ENCODE measurements at regions not wholly inside any gene's neighbourhood (a gene's known extent, or its start where the extent isn't known, plus 50 kb on each side); places are given as distances from the start of the nearest gene placed in this dataset.
"Not testable (repeated sequence)": the region's sequence is repeated elsewhere in the genome, so short reads cannot be mapped to it uniquely, and the experiment has no call there.

DNA sequence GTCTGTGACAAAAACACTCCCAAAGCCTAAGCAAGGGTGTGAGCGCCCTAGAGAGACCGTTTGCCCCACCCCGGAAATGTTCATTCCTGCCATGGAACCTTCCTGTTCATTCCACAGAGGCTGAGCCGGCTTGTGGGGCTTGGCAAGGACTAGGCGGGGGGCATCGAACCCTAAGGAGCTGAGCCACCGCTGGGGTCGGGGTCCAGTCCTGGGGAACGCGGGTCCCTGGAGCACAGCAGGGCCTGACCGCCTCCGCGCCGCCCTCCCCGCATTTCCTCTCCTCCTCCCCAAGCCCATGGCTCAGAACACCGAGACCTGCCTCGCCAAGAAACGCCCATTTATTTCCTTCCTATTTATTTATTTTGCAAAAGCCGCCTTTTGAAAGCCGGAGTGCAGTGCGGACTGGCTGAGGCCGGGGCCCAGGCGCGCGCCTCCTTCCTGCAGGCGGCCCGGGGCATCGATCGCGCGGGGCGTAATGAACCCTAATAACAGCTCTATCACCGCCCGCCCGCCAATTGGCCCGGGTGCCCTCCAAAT lies 228.9 kb upstream of the IRX4 start:
- DNase-seq: no peak

DNA sequence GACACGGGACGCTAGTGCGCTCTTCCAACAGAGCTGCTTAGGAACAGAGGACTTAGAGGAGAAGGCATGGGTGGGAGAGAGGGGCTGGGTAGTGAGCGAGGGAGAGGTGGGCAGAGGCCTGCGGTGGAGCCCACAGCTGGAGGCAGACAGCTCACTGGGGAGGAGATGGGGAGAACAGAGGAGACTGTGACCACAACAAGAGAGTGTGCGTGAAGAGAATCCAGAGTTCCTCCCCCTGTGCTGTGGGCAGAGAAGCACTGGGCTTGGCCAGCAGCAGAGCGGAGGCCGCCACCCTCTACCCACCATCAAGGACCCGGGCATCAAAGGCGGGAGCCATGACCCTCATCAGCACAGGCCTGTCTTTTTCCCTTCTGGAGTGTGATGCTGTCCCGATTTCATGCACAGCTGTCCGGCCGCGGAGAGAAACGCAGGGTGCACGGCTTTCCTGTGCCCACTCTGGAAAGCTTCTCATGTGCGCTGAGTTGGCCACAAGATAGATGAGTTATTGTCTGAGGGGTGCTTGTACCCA lies 228.3 kb upstream of the IRX4 start:
- no peak for DNase-seq

DNA sequence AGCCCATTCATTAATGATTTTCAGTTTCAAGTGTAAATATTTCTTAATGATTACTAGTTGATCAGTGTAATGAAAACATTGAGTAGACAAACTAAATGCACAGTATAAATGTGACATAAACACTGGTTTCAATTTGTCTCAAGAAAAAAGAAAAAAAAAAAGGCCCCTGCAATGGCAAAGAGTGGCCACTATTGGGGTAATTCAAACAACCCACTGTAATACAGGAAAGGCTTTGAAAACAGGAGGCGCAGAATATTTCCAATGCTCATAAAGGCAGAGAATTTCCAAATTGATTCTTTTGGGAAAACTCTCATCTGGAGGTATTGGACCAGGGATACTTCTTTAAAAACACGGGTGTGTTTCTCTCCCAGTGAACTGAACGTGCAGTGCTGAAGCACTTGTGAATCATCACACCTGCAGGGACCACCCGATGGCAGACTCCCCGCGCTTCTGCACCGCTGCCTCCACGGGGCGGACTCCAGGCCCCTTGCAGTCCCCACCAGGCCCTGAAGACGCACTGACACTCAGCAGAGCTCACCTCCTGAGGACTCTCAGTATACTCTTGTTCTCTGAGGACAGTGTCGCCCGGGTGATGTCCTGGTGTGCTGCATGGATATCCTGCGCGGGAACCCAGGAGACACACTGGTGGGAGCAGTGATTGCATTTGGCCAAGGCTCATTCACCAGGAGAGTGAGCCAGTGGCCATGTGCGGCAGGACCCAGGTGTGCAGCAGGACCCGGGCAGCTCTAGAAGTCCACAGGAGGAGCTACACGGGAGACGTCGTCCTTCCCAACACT lies 227.6 kb upstream of the IRX4 start:
- no peak for DNase-seq

DNA sequence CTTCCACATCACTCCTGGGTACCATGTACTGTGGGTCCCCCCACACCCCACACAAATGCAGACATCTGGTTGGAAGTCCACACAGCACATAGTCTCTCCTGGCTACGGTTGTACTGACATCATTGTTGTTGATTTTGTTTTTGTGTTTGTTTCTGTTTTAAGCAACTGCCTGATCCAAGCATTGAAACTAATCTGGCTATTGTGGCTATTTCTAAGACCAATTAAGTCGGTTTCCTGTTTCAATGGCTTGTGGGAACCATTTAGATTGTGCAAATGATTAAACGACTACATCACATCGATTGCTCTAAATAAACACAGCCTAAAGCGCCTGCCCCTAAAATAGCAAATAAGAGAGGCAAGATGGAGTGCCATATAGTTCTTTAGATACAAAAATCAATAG lies 226.8 kb upstream of the IRX4 start:
- no peak for DNase-seq

DNA sequence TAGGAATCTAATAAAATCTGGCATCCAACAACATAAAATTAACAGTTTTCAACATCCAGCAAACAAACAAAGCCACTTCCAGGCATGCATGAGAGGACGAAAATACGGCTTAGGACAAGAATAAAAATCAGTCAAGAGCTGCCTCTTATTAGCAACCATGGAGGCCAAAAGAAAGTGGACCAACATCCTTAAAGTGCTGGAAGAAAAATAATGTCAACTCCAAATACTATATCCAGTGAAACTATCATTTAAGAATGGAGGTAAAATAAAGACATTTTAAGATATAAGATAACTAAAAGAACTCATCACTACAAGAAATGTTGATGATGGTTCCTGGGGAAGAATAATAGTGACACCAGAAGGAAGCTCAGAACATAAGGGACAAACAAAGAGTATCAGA lies 224.0 kb upstream of the IRX4 start:
- no peak for DNase-seq

DNA sequence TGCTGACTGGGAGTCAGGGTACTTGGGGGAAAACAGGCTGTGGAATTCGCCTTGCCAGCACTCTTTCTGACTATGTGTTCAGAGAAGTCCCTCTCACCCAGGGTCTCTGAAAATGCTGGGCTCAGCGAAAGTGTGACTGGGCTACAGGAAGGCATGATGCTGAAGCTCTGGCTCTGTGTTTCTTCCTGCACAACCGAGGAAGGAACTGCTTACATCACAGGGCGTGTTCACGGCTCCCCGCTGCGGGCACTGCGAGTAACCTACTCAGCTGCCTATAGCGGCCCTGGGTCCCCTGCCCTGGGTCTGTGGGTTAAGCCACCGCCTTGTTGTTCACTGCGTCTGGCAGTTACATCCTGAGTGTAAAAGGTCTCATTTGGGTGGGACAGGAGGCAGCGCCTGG lies 222.4 kb upstream of the IRX4 start:
- no peak for DNase-seq

DNA sequence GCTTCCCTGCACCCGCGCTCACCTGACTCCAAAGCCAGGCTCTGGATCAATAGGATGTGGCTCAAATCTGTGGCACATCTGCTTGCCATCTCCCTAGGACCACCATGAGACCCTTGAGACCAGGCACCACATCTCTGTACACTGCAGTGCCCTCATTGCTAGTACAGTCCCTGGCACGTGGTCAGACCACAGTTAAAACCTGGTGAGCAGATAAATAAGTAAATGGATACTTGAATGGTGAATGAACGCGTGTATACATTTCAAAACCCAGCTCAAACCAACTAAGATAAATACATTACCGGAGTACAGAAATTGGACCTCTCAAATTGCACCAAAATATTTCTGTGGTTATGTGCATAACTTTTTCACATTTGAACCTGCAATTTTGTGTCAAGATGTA lies 221.2 kb upstream of the IRX4 start:
- no peak for DNase-seq

DNA sequence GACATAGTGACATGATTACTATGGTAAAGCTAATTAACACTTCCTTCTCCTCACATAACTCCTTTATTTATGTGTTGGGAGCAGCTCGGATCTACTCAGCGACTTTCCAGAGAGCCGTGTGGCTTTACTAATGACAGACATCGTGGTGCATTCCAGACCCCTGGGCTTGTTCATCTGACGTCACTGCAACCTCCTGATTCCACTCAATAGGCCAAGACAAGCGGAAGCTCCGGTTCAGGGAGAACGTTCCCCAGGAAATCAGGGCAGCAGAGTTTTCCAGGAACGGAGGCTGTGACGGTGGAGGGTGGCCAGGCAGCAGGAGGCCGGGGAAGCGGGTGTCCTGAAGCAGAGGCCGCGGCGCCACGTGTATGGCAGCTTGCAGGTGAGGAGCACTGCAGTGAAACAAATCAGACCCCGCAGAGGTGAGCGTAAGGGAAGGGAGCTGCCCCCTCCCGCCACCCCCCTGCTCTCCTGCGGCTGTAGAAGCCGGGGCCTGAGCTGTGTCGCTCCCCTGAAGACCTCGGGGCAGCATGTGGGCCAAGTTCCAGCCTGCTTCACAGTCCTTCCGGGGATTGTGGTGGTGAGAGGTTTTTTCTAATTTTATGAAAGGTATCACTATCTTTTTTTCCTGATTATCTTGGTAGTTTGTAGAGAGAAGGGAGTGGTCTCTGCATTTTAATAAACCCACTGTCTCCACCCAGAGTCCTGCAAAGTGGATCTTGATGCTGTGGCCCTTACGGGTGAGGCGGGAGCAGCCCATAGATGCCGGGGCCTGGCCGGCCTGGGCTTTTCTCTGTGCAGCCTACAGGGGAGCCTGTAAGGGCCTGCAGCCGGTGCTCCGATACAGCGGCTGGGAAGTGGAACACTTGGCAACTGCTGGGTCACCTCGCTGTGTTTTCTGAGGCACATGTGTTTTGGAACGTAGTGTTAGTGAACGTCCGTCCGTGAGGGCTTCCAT lies 220.4 kb upstream of the IRX4 start:
- no peak for DNase-seq

DNA sequence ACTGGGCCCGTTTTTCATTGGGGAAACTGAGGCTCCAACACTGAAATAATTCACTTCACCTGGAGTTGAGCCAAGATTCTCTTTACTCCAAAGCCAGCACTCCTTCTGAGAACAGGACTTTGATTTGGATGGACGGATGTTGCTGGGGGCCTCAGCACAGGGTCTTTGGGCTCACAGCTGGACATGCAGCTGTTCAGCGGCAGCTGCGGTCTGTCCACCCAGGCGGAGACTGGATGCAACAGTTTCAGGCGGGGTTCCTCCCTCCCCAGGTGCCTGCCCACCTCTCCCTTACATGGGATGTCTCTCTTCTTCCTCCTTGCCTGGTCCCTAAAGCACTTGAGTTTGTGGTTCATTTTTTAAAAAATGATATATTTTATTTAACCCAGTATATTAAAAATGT lies 219.0 kb upstream of the IRX4 start:
- no peak for DNase-seq

DNA sequence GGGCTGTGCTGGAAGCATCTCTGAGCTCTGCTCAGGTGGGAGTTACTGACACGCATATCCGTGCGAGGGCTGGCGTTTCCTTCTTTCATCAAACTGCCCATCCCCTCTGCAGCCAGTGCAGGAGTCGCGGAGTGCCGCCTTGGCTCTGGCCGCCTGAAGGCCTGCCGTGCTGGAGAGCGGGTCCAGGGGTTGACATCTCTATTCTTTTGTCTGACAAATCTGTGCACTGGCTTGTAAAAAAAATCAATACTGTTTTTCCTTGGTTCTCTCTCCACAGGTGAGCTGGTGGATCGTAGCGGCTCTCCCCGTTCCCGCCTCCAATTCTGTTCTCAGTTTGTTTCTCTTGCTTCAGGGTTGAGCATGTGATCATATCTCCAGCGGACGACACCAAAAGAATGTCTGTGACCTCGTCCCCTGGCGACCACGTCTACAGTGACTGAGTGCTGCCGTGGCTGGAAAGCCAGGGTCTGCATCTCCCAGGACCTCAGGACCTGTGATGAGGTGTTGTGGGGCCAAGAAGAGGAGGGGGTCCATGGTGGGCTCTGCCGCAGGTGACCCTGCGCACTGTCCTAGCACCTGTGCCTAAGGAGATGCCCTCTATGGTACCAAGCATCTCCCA lies 214.3 kb upstream of the IRX4 start:
- no peak for DNase-seq

DNA sequence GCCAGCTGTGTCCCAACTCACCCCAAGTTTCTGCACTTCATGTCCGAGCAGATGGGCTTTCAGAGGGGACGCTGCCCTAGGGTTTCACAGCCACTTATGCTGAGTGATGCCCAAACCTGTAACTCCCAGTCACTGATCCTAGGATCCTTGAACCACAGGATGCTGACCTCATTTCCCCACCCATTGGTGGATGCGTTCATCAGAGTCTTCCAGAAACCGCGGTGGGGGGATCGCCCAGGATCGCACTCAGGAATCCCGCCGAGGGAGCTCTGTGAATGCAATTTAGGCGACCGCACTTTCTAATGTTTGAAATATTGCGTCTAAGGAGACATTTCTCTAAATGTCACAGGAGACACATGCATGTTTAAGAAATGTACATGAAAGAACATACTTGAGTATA lies 212.3 kb upstream of the IRX4 start:
- no peak for DNase-seq

DNA sequence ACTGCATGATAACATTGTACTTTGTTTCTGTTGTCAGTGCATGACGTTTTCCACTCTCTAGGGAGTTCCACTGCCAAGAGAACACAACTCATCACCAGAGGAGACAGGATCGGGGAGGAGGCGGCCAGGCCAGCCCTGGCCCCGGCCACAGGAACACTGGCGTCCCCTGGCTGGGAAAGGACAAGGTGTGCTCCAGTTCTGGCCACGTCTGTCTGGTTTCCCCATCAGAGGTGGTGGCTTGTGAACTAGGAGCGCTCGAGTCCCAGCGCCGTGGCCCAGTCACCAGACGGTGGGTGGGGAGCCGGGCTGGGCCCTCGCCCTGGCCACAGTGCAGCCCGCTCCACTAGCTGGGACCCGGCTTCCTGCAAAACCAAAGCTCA lies 211.9 kb upstream of the IRX4 start:
- DNase-seq: no peak

DNA sequence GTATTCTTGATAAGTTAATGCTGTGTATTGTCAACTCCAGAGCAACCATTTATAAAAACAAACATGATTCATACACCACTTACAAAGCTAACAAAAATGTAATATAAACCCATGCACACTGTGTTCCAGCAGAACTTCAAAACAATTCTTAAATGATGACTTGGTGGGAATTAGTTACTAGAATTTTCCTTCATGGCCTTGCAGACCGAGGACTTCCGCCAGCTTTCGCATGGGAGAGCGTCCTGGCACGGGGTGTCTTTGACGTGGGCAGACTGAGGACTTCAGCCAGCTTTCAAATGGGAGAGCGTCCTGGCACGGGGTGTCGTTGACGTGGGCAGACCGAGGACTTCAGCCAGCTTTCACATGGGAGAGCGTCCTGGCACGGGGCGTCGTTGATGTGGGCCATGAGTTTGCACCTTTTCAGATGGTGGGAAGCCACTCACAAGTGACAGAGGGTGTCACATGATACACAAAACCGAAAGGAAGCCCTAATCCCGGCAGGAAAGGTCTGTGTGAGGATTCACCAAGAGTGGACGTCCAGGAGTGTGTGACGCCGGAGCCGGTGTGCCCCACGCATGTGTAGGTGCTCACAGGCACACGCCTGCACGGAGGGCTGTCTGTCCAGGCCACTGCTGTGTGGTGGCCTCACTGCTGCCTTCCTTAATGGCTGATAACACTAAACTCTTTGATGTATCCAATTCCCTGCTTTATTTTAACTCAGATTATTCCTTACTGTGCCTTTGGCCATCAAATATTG lies 211.3 kb upstream of the IRX4 start:
- DNase-seq: no peak

DNA sequence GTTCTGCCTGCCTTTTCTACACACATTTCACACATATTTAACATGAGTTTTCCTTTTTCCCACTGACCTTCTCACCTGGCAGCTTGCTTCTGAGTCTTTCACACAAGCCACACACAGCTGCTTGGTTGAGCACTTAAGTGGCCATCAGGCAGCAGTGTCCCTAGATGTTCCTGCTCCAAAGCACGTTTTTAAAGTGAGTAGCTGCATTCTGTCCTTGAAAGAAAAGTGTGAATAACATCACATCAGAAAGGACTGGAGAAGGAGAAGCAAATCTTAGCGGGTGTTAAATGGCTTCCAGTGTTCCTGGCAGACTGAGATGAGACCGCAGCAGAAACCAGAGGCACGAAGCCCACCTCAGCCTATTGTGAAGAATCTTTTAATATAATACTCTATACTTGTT lies 209.2 kb upstream of the IRX4 start:
- DNase-seq: no peak

DNA sequence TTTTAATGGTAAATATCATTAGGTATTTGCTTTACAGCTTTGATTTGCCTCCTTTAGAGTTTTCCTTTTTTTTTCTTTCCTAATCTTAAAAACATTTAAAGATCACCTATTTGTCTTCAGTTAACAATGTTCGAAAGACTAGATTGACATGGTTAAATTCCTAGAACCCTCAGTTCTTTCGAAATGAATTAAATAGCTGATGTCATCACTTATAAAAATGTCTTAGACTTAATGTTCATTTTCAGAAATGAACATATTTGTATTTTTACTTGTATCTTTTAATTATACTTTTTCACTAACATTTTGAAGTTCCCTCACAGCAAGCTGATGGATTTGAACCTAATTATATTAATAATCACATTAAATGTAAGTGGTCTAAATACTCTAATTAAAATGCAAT lies 205.3 kb upstream of the IRX4 start:
- no peak for DNase-seq

DNA sequence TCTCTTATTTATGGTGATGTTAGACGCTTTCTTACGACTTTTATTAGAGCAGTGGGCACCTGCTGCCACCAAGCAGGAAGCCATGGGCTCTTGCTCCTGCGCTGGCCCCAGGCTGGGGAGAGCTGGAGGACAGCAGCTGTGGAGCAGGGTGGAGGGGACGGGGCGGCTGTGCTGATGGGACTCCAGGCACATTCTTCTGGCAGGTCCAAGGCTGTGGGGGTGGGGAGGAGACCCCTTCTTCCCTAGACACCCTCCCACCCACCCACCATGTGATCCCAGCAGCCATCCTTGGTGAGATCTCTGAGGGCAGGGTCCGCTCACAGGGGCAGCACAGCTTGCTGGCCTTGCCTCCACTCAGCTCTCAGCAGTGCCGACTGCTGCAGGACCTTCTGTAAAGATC lies 192.6 kb upstream of the IRX4 start:
- no peak for DNase-seq

DNA sequence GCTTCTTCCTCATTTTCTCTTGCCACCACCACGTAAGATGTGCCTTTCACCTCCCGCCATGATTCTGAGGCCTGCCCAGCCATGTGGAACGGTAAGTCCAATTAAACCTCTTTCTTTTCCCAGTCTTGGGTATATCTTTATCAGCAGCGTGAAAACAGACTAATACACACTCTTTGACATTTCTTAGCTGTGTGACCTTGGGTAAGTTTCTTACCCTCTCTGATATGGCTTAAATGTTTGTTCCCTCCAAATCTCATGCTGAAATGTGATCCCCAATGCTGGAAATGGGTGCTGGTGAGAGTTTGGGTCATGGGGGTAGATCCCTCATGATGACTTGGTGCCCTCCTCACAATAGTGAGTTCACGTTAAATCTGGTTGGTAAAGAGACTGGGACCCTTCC lies 188.8 kb upstream of the IRX4 start:
- DNase-seq: no peak

DNA sequence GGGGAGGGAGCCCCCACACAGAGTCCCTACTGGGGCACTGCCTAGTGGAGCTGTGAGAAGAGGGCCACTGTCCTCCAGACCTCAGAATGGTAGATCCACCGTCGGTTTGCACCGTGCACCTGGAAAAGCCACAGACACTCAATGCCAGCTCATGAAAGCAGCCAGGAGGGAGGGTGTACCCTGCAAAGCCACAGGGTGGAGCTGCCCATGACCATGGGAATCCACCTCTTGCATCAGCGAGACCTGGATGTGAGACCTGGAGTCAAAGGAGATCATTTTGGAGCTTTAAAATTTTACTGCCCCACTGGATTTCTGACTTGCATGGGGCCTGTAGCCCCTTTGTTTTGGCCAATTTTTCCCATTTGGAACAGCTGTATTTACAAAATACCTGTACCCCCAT lies 188.1 kb upstream of the IRX4 start:
- DNase-seq: not testable (repeated sequence)

DNA sequence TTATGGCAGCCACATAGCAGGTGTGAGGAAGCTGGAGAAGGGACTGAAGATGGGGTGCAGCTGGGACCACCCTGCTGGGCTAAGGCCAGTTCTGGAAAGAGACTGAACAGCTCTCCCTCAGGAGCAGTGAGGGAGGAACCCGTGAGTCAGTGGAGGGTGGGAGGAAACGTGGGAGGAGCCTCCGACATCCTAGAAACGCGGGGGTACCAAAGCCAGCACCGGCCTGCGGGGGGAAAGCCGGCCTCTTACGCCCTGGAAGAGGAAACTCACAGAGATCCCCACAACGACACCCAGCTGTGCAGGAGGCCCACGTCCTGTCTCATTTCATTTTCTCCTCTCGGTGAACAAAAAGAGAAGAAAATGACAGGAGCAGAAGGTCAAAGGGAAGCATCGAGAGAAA lies 185.8 kb upstream of the IRX4 start:
- DNase-seq: no peak

DNA sequence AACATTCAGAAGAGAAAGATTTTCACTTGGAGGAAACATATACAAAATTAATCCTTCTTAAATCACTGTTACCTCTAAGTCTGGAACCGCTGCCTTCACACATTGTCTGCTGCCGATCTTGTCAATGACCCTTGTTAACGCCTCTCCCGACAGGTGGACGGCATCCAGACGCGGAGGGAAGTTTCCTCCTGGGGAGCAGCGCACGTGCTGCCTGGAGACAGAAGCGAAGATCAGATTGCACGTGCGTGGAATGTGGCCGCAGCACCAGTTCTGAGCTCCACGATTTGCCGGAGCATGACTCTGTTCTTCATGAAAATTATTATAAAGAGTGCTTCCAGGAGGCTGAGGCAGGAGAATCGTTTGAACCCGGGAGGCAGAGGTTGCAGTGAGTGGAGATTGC lies 183.6 kb upstream of the IRX4 start:
- no peak for DNase-seq

DNA sequence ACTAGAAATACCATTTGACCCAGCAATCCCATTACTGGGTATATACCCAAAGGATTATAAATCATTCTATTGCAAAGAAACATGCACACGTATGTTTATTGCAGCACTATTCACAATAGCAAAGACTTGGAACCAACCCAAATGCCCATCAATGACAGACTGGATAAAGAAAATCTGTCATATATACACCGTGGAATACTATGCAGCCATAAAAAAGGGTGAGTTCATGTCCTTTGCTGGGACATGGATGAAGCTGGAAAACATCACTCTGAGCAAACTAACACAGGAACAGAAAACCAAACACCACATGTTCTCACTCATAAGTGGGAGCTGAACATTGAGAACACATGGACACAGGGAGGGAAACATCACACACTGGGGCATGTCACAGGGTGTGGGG lies 180.7 kb upstream of the IRX4 start:
- not testable (repeated sequence) for DNase-seq

DNA sequence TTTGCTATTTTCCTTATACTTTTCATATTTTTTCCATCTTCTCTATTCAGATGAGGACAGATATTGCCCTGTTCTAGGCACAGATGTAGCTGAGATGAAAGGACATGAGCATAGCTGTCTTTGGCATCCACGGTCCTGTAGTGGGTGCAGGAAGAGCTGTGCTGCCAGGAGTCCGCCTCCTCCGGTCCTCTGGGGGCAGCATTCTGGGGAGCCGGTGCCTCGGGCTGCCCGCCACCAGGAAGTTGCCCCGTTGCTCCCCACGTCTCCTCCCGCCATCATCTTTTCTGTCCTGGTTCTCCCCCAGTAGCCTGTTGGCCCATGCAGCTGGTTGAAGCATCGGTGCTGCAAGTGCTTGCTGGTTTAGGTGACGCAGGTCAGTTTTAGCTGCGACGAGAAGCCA lies 170.0 kb upstream of the IRX4 start:
- no peak for DNase-seq

DNA sequence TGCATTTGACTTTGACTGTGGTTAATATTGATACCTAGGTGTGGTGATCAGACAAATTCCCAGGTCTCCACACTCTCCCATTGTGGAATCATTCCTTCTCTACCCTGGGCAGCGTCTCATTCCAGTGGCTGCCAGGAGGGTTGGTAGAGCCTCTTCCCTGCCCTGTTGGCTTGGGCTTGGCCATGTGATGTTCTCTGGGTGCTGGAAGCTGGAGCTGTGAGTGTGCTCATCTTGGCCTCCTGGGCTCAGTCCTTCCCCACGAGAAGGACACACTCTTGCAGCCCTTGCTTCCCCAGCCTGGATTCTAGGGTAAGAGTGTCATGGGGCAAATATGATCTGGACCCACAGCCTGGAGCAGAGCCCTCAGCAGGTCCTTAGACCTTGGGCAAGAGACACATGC lies 167.2 kb upstream of the IRX4 start:
- DNase-seq: no peak
